IPS-NIHi7 (cell line): ENCODE measurements at regions not wholly inside any gene's neighbourhood (a gene's known extent, or its start where the extent isn't known, plus 50 kb on each side); places are given as distances from the start of the nearest gene placed in this dataset.

ENCODE experiments used
- DNase-seq: peaks from one replicate; pipeline ENCODE4 v3.0.0; 2012; ENCODE audit warnings: mixed read lengths; ENCODE audit errors: extremely low spot score

DNA sequence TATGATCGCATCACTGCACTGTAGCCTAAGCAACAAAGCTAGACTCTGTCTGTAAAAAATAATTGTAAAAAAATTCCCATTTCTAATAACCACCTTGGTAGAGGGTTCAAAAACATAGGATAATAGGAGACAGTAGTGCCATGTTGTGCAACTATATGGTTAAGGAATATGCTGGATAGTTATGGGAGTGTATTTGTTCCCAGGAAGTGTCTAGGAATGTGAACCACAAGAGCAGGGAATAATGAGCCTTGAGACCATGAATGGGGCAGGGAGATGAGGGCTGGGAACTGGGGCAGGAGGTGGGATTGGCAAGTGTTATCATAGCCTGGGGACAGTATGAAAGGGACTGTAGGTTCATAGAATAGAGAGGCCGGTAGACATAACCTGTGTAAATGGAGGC lies 50.4 kb downstream of the RUSC2 start:
- DNase-seq: no peak

DNA sequence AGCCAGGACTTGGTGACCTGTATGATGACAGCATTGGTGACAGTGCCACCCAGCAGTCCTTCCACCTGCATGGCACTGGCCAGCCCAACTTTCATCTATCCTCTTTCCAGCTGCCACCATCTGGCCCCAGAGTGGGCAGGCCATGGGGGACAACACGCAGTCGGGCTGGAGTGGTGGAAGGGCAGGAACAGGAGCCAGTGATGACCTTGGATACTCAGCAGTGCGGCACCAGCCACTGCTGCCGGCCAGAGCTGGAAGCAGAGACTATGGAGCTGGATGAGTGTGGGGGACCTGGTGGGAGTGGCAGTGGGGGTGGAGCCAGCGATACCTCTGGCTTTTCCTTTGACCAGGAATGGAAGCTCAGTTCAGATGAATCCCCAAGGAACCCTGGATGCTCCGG lies 56.9 kb downstream of the RUSC2 start:
- DNase-seq: no peak

DNA sequence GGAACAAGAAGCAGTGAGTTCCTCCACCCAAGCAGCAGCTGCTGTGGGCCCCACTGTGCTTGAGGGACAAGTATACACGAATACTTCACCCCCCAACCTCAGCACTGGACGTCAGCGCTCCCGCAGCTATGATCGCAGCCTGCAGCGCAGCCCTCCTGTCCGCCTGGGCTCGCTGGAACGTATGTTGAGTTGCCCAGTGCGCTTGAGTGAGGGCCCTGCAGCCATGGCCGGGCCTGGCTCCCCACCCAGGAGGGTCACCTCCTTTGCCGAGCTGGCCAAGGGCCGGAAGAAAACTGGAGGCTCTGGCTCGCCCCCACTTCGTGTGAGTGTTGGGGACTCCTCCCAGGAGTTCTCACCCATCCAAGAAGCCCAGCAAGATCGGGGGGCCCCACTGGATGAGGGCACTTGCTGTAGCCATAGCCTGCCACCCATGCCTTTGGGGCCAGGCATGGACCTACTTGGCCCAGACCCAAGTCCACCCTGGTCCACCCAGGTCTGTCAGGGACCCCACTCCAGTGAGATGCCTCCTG lies 57.1 kb upstream of the TESK1 start:
- DNase-seq: no peak

- no peak for DNase-seq
Measured at GRCh38 chr9:35548571-35548970, 56.5 kb upstream of the TESK1 start.

- no peak for DNase-seq
Measured at GRCh38 chr9:35549441-35549840, 55.6 kb upstream of the TESK1 start.

DNA sequence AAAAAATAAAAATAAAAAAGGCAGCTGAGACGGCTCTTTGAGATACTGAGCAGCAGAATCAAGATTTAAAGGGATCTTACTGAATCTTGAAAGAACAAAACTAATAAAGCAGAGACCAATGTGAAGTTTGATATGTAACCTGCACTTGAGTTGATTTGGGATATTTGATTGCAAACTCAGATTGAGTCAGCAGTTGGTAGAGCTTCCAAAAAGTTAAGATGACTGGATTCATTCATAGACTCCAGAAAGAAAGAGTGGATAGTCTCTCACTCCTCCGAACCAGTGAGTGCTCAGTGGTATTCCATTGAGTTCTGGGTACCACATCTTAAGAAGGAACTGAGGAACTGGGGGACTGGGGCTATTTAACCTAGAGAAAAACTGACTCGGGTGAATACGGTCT lies 52.7 kb upstream of the TESK1 start:
- no peak for DNase-seq

DNA sequence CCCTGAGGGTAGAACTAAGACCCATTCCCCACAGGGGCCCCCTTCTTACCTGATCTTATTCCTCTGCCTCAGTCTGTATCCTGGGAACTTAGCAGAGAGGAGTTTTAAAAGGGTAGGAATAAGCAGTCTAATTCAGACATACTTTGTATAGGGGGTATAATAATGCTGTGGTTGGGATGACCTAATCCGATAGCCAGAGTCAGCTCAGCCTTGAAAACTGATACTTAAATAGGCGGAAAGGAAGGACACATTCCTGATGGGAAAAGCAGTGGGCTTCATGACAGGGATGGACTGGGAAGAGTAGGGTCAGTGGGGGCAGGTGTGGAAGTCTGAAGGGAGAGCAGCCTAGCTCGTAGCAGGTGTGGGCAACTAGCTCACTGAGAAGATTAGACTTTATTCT lies 52.2 kb upstream of the TESK1 start:
- no peak for DNase-seq

DNA sequence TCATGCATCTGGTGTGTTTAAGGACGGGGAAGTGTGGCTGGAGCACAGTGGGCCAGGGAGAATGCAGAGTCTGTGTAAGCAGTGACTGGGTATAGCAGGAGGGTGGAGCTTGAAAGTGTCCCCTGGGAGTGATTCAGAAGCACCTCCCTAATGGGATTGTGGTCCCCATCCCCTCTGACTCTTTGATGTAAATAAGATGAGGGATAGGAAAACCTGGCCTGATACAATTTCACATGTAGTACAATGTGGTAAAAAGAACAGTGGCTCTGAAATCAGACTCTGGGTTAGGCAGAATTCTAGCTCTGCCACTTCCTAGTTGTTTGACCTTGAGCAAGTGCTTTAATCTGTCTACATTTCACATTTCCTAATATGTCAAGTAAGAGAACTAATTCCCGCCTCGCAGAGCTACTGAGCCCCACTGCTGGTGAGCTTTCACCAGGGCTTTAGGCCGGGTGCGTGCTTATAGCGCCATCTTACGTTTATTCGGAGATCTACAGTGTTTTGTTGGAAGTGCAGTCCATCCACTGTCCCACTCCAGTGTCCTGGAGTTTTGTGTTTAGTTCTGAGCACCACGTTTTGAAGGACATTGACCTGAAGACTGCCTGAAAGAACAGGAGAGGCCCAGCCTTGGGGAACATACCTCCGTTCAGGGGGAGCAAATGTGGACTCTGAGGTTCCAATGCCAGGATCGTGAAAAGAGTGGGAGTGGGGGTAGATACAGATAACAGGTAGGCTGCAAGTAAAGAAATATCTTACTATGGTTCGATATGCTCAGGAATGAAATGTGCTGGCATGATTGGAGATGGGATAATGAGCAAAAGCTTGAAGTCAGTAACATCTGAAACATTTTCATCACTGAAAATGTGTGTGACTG lies 51.2 kb upstream of the TESK1 start:
- DNase-seq: peak; percentile 89

DNA sequence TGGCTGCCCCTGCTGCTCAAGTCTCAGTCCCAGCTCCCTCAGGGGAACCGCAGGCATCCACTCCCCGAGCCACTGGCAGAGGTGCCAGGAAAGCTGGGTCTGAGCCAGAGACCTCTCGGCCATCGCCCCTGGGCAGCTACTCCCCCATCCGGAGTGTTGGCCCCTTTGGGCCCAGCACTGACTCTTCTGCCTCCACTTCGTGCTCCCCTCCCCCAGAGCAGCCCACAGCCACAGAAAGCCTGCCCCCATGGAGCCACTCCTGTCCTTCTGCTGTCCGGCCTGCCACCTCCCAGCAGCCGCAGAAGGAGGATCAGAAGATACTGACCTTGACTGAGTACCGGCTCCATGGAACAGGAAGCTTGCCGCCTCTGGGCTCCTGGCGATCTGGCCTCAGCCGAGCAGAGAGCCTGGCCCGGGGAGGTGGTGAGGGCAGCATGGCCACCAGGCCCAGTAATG lies 49.8 kb upstream of the TESK1 start:
- DNase-seq: no peak
